ENCODE measurements at regions not wholly inside any gene's neighbourhood (a gene's known extent, or its start where the extent isn't known, plus 50 kb on each side); places are given as distances from the start of the nearest gene placed in this dataset.

DNA sequence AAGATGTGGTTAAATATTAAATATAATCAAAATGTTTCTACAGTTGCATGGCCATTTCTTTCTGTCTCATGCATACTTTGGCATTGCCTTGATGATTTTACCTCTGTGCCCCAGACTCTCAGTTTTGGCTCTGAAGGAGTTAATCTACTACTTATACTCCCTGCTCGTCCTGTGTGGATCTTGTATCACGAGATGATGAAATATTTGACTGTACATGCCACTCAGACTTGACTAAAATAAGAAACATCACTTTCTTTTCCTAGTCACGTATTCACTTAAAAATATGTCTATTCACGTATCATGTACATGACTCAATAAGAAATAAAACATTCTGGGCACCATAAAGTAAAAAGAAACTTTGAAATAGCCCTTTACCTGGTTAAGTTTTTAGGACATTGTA, 397.7 kb downstream of the RFPL4B start:
- no peak for DNase-seq

DNA sequence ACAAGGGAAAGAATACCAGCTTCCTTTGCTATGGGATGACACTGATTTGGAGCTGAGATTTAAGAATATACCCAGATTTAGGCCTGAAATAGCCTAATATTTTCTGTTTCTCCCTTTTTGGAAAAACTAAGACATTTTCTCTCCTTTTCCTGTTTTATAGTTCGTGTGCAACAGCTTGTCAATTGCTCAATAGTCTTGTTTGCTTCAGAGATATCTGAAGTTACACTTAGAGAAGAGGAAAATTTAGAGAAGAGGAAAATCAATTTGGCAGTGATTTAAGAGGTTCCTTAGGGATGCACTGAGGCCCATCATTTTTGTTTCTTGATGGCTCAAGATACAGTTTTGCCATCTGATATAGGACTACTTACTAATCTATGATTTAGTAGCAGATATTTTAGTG, 398.6 kb downstream of the RFPL4B start:
- DNase-seq: no peak

DNA sequence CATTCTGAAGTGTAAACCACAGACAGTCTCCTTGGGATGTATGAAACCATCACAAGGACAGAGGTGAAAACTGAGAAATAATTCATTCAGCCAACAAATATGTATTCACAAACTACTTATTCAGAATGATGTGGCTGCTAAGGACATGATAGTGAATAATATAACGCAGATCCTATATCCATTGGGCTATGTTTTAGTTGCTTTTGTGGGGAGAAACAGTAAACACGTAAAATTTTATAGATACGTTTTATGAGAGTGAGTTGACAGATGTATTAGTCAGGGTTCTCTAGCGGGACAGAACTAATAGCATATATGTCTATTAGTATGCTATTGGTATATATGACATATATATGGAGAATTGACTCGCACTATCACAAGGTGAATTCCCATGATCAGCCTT, 402.5 kb downstream of the RFPL4B start:
- DNase-seq: no peak

DNA sequence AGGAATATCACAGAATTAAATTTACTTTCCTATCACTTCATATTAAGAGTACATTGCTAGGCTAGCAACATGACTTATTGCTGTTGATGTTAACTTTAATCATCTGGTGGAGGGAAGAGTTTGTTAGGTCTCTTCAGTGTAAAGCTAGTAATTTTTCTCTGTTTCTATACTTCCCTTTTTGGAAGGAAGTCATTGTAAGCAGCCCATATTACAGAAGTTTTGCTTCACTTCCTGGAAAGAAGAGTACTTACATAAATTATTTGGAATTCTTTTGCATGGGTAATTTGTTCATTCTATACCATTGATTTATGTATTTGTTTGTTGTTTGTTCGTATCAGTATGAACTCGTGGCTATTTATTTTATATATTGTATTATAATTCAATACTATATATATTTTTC, 405.2 kb downstream of the RFPL4B start:
- no peak for DNase-seq

DNA sequence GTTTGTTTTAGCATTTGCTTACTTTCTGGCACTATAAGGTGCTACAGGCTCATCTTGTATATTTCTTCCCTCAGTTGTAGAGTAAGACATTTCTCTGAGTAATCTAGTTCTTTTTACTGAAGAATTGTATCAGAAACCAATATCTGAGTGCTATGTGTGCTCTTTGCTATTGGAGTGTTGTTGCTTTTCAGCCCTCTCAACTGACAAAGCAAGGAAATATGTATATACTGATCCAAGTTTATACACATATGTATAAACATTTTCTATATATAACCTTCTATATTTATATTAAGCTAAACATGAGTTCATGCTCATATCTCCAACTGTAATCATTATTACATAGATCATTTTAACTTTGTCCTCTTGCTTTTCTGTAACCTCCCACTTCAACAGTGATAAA, 405.7 kb downstream of the RFPL4B start:
- no peak for DNase-seq

DNA sequence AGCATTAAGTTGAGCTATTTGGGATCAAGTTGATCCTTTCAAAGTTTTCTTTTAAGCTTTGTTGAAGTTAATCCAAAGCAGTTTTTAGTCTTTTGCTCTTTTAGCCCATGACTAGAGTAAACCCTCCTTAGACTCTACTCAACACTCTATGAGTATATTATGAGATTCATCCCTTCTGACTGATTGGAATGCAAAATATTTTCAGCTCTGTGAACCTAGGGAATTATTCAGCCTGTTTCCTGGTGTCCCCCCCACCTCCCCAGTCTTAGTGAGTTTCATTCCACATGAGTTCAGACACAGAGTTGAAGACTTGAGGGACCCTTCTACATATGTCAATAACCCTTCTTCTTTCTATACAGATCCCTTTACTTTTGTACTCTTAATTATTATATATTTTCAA, 413.7 kb downstream of the RFPL4B start:
- DNase-seq: no peak

DNA sequence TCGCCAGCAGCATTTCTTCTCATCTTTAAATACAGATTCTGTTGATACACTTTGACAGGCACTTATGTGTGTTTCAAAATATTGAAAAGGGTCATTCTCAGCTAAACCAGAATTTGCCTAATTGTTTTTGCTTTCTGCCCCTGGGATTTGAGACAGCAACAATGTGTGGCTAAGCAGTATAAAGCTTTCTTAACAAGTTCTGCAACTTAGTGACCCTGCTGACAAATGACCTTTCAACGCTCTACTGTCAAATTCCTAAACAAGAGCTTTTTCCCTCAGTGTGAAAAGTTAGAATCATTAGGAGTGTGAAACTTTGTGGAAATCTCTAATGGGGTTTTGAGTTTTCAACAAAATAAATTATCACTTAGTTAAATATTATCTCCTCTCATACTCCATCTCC, 414.6 kb downstream of the RFPL4B start:
- no peak for DNase-seq

DNA sequence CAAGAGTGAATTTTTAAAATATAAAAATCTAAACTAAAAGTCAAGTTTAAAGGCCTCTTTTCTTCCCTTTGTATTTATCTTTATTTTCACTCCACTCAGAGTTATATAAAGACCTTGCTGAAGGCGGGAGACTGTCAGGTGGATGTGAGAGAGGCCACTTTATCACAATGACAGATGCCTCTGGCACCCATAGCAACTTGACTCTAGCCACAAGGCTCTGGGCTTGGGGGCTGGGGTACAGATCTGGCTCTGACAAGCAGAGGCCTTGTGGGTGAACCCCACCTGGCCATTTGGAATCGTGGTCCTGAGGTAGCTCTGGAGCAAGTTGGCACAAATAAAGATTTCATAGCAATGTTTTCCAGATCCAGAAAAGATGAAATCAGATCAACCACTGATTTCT, 417.2 kb downstream of the RFPL4B start:
- no peak for DNase-seq

DNA sequence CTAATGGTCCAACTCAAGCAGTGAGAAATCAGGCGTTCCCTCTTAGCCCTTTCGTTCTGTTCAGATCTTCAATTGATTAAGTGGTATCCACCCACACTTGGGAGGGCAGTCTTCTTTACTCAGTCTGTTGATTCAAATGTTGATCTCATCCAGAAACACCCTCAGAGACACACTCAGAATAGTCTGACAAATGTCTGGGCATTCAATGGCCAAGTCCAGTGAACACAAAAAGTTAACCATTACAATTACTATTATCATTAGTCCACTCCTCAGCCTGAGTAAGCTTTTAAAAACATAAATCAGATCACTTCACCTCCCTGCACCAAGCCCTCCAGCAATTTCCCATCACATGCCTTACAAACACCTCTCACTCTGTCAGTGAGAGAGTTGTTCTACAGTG, 423.2 kb downstream of the RFPL4B start:
- DNase-seq: no peak

DNA sequence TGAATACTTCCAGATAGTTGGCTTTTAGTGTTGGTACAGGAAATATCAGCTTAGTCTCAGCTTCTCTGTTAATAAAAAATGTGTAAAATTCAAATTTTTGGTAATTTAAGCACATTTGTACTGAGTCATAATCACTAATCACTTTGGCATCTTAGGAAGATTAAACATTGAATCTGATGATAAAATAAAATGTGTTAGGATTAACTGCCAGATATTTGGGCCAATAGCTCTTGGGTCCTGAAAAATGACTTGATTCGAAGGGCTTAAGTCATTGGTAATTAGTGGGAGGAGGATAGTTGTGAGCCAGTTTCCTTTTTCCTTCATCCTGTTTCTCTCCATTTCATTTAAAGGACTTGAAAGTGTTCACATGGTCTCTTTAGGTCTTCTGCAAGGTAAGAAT, 426.1 kb downstream of the RFPL4B start:
- DNase-seq: no peak

DNA sequence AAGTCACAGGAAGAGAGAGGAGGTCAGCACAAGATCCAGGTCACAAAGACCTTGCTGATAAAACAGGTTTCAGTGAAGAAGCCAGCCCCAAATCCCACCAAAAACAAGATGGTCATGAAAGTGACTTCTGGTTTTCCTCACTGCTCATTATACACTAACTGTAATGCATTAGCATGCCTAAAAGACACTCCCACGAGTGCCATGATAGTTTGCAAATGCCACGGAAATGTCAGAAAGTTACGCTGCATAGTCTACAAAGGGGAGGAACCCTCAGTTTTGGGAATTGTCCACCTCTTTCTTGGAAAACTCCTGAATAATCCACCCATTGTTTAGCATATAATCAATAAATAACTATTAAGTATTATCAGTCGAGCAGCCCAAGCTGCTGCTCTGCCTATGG, 427.2 kb downstream of the RFPL4B start:
- DNase-seq: no peak

DNA sequence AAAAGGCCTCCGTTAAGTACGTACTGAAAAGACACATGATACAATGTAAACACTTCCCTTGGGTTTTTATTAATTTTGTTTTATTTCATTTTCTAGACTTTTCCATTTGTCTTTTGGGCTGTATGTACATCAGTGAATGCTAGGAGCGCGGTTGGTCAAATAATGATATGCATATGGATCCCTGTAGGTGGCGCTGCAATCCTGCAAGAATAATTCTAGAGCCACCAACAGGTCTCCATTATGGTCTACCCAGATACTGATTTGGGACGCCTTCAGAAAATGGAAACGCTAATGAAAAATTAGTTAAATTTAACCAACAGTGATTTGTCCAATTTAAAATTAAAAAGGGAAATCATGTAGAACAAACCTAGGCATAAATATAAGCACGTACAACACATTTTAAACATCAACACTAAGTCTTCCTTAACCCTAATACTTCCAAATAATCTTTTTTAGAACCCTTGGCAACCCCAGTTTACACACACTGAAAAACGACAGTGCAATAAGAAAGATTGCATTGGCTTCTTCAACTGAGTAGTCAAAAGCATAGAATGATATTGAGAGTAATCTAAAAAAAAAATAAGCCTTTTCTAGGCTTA, 433.5 kb downstream of the RFPL4B start:
- peak; percentile 11 for DNase-seq

DNA sequence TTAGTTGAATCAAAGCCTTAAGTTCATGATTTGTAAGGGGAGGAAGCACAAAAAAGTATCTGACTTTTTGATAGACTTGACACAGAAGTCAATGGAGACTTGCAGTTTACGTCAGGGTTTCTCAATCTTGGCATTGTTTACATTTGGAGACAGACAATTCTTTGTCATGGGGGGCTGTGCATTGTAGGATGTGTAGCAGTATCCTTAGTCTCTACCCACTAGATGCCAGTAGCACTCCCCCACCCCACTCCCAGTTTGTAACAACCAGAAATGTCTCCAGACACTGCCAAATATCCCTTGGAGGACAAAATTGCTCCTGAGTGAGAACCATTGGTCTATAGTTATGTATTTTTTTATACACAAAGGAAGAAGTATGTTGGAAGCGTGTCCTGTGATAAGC, 434.1 kb downstream of the RFPL4B start:
- DNase-seq: no peak

DNA sequence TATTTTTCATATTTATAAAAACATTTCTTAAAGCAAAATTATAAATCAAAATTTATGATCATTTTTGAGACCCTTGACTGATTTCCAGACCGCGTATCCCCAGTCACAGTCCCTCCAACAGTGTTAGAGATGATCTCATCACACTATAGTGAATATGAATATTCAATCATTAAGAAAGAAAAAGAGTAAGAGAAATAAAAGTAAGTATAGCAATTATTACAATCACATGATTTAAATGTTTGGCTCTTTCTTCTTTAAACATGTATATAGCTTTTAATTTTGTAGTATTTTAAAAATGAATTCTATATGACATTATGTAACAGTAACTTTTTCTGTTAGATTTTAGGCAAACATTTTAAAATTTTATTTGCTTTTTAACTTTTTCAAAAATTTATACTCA, 438.3 kb downstream of the RFPL4B start:
- no peak for DNase-seq

DNA sequence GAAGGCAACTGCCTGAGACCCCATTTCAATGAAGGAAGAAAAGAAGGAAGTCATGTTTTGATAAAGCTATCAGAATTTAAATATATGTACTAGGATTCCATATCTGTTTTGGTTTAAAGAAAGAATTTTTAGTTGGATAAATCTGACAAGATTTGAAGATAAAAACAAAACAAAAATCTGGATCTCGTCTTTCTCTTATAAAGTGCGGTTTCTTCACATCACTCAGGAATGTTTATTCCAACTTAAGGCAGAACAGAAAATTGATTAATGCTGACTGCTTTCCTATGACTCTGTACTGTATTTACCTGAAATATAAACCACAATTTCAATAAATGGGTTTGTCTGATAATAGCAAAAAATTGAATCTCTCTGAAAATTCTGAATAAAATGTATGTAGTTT, 439.7 kb downstream of the RFPL4B start:
- no peak for DNase-seq

DNA sequence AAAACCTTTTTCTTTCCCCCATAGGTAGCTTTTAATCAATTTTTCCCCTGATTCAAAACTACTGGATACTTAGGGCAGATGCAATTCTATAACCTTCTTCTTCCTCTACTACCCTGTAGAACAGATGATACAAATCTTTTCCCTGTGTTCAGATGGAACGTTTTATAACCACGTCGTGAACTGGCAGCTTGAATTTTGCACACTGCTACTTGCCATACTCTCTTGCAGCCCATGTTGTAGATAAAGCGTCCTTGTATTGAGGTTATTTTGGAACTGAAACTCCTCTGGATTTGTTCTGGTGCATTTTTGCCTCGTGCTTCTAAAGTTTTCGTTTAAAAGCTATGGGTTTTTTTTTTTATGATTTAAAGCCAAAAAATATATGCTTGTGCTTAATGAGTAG, 440.2 kb downstream of the RFPL4B start:
- DNase-seq: no peak

DNA sequence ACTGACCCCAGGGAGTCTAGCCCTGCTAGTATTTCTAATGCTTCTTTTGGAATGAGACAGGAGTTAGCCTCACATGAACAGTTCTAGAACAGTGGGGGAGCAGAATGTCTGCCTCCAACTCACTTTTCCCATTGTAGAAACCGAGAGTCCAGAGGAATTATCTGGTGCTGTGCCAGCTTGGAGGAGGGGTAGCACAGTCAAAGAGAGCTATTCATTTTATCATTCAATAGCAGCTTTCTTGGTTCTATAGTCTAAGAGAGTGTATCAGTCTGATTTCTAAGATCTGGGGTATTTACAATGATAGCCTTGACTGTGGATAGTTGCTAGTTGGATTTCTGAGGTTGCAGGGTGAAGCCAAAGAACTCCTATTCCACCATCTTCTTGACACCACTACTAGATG, 448.2 kb downstream of the RFPL4B start:
- DNase-seq: no peak

DNA sequence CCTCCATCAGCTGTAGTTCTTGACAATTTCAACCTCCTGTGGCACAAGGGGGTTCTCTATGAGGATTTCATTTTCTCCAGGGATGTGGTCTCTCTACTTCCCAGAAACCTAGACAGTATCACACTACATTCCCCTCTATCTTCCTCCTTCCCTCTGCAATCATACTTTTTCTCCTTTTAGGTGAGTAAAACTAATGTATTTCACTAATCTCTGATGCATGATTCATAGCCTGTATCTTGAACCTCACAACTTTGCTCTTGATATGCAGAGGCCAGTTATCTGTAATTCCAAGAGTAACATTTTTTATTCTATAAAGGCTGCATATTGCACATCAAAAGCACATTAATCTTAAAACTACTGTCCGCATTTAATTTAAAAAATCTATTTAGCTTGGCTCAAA, 449.6 kb downstream of the RFPL4B start:
- DNase-seq: no peak

DNA sequence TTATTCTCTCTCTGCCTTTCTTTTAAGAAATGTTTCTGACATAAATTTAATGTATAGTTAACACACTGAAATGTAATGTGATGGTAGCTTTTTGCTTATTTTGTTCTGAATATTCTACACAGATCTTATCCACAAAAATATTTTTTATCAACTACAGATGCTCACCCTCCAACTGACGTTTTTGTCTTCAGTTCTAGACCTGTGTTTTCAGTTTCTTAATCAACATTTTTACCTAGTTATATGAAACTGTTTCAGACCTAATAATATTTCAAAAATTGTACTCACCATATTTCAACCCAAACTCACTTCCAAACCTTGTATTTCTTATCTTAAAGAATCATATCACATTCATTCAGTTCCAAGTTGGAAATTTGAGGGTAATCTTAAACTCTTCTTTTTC, 452.8 kb downstream of the RFPL4B start:
- DNase-seq: no peak

DNA sequence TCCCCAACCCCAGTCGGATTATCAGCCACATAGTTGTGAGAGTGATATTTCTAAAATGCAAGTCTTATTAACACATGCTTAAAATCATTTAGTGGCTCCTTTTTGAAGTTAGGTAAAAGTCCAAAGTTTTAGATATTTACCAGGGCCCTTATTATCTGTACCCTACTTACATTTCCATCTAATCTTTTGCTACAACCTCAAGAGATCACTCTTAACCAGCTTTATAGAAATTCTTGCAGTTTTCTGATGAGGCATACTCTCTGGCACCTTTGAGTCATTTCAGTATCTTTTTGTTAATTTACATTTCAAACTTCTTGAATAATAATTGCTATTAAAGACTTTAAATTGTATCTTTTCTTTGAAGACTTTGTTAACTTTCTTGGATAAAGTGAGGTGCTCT, 453.3 kb downstream of the RFPL4B start:
- no peak for DNase-seq

DNA sequence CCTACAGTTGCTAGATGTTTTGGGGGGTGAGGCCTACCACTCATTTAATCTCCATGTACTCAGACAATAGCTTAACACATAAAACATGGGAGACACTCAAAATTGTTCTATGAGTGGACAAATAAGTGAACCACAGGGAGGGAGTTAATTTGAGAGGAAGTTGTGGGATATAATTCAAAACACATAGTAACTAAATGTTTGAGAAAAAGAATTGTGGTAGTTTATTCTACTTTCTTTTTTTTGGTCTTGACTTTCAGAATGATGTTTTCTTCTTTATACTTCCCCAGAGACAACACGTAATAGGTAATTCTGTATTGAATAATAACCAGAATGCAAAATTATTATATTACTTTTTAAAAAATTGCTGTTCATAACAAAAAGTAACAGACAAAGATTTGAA, 453.8 kb downstream of the RFPL4B start:
- no peak for DNase-seq

DNA sequence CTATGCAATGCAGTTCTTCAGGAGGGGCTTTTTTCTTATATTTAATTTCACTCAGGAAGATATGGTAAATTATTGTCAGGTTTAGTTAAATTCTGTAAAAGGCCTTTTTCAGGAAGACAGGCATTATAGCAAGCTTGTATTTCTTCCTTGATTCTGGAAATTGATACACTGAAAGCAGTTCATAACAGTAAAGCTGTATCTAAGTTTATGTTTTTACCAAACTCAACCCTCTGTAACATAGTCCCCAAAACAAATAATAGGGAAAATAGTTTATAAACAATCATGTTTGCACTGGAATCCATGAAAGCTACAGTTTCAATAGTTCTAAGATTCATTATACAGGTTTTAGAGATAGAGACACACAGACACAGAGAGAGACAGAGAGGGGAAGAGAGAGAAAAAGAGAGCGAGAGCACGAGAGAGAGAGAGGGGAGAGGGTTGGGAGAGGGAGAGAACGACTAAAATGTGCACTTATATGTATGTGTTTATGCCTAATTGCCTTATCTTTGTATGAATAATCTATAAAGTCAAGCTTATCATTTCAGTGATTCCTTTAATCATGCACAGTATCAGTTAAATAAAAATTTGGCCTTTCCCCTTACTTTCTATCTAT, 454.4 kb downstream of the RFPL4B start:
- no peak for DNase-seq

DNA sequence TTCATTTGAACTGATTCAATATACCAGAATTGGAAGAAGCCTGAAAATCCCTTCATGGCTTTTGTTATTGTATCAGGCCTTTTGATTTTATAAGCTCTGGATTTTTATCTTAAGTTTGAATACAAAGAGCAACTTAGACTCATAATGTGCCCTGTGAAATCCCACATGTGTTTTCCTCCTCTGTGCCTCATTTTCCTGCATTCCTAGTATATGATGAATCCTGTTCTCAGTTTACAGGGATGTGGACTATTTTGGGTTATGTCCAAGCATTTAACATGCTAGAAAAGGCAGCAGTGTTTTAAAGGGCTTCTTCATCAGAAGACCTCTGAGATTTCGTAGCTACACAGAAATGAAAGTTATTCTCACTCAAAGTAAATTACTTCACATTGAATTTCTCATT, 455.0 kb downstream of the RFPL4B start:
- DNase-seq: peak; percentile 10

DNA sequence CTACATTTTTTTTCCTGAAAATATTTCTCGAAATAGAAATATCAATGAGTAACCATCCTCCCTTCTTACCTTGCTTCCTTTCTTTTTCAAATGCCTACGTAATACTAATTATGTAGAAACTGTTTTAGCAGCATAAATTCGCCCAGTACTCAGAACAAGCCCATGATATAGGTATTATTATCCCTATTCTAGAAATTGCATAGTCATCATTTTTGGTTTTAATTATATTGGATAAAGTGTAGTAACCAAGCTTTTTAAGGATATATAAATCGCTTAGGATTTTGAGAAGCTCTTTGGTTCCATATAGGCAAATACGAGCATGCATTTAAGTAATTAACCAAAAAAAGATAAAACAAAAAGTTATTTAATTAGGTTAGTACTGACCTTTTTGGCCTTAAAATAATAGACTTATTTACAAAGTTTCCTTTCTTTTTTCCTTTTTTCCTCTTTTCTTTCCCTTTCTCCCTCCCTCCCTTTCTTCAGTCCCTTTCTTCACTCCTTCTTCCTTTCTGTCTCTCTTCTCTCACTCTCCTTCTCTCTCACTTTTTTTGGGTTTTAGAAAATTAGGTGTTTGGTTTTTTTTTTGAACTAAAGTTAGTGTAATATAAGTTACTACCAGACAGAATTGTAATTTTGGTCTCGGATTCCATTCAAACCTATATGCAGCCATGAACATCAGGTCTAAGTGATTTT, 457.7 kb downstream of the RFPL4B start:
- DNase-seq: no peak
